Heart right ventricle (tissue), 16 donors: ENCODE measurements at regions not wholly inside any gene's neighbourhood (a gene's known extent, or its start where the extent isn't known, plus 50 kb on each side); places are given as distances from the start of the nearest gene placed in this dataset.
"Not testable (repeated sequence)": the region's sequence is repeated elsewhere in the genome, so short reads cannot be mapped to it uniquely, and the experiment has no call there.

Source experiments
- ATAC-seq, 8 donors: fragments of 200-7000 bp; cut with Tn5 transposase; one replicate each; pipeline ENCODE4 v1.9.1; 2020; ENCODE audit warnings: mild to moderate bottlenecking in 8 of 8, moderate library complexity in 8 of 8, moderate number of reproducible peaks in 1 of 8
- DNase-seq, 2 donors: peaks; one replicate each; pipeline ENCODE4 v3.0.0-alpha.2; 2020
- H3K27ac ChIP-seq, 10 donors: fragments of 200-600 bp; sonication (generic) in 2 of 10; one replicate each; pipeline versions ENCODE4 v1.5.0 to v1.8.0; 2020 to 2022; ENCODE audit warnings: mild to moderate bottlenecking in 3 of 10
- H3K27me3 ChIP-seq, 7 donors: fragments of 200-600 bp; one replicate each; pipeline ENCODE4 v1.8.0; 2021 to 2022; ENCODE audit warnings: mild to moderate bottlenecking in 2 of 7
- H3K36me3 ChIP-seq, 9 donors: fragments of 200-600 bp; sonication (generic) in 1 of 9; one replicate each; pipeline versions ENCODE4 v1.5.0 to v1.8.0; 2020 to 2022; ENCODE audit warnings: mild to moderate bottlenecking in 2 of 9
- H3K4me1 ChIP-seq, 9 donors: fragments of 200-600 bp; sonication (generic) in 1 of 9; one replicate each; pipeline versions ENCODE4 v1.5.0 to v1.8.0; 2020 to 2022; ENCODE audit warnings: mild to moderate bottlenecking in 4 of 9
- H3K4me3 ChIP-seq, 10 donors: fragments of 200-600 bp; sonication (generic) in 2 of 10; one replicate each; pipeline versions ENCODE4 v1.5.0 to v1.8.0; 2020 to 2022; ENCODE audit warnings: mild to moderate bottlenecking in 7 of 10, moderate library complexity in 2 of 10
- H3K9me3 ChIP-seq, 11 donors: fragments of 200-600 bp in 10 of 11; sonication (generic) in 2 of 11; one replicate each; pipeline versions ENCODE4 v1.5.0 to v1.8.0; 2013 to 2022; ENCODE audit warnings: mild to moderate bottlenecking in 2 of 11, control low read depth in 1 of 11, moderate library complexity in 1 of 11
- CTCF ChIP-seq, 9 donors: fragments of 200-600 bp; sonication (generic) in 2 of 9; IDR thresholded peaks; one replicate each; pipeline versions ENCODE4 v1.5.0 to v1.8.0; 2021 to 2022; ENCODE audit warnings: antibody characterized with exemption in 9 of 9, mild to moderate bottlenecking in 5 of 9, moderate library complexity in 1 of 9
- WGBS, 2 donors: extraction: QIAGEN DNeasy Blood & Tissue Kit; methylation state at CpG; one replicate each; pipeline ENCODE4 v1.1.7; 2013; ENCODE audit warnings: inconsistent platforms in 1 of 2; 5-methylcytosine and 5-hydroxymethylcytosine counted together
- intact Hi-C, 10 donors: fragments of 100-400 bp; cut with DNase I; formaldehyde crosslinking; loops; one replicate each; pipeline versions ENCODE4 v1.11.1 to v1.14.2; 2022
- donor health status: Arrhythmogenic right ventricular cardiomyopathy.
- donor health status: ischemic (EF 13 %, LVEDD 7.1; RV severe dilation, severe dysfunction).
- donor health status: healthy with polysubstance abuse.
- donor health status: DM: no; HTN: yes; CAD: no.
- donor health status: DM: no; HTN: no; CAD: no.
- donor health status: ischemic (EF 25% LVEDD 6.9; RV normal size, moderate dysfunction).
- donor health status: ischemic (EF 25% LVEDD 5.7; RV mildly dilated, moderate dysfunction).
- donor health status: healthy.
- donor health status: DM: yes; HTN: yes; CAD: no.
- donor health status: Ischemic cardiomyopathy.
- donor health status: ischemic (EF 35%, LVEDD 5.7; RV mildly dilated, moderate dysfunction).
- donor health status: nonischemic (EF 11% LVEDD 7.7; RV severe dilation, severe dysfunction).
- donor health status: DM: yes; HTN: yes; CAD: no.
- donor health status: PGD.
- donor health status: ischemic (EF 29% LVEDD 5.4; RV normal size, mild dysfunction).
- donor health status: nonischemic (EF 23%, LVEDD 6.1; RV moderate dilation, normal function).

GRCh38 chr3:20997183-20997582, 753.8 kb downstream of the ZNF385D start:
- Histone ChIP-seq H3K9me3 (no peaks in the 10 kb centered on the region), H3K36me3 (no peaks in the 10 kb centered on the region), H3K27ac (no peak overlapping the region), H3K27me3 (no peaks in the 10 kb centered on the region), H3K4me1 (no peaks in the 10 kb centered on the region), H3K4me3 (no peak overlapping the region)
- TF ChIP-seq CTCF (IDR thresholded peaks at IDR 0.05): no peak
- 88 to 93% methylated on average over 2 of the region's 2 CpGs for WGBS, 2 donors
- ATAC-seq (no peak), DNase-seq (no peak)
- intact Hi-C loops: no loop called here

GRCh38 chr3:20990896-20991295, 760.1 kb downstream of the ZNF385D start:
- Histone ChIP-seq H3K9me3 (no peaks in the 10 kb centered on the region), H3K4me1 (no peaks in the 10 kb centered on the region), H3K36me3 (no peaks in the 10 kb centered on the region), H3K27me3 (no peaks in the 10 kb centered on the region), H3K27ac (no peak overlapping the region), H3K4me3 (no peak overlapping the region)
- ATAC-seq (no peak), DNase-seq (no peak)
- TF ChIP-seq CTCF (IDR thresholded peaks at IDR 0.05): no peak
- intact Hi-C loops: no loop called here
- WGBS, 2 donors: 76 to 82% methylated on average over 1 of the region's 1 CpG

GRCh38 chr3:20989653-20990052, 761.4 kb downstream of the ZNF385D start:
- ATAC-seq, intact Hi-C loops: not testable (repeated sequence)

GRCh38 chr3:20984594-20985205, 766.3 kb downstream of the ZNF385D start:
- intact Hi-C loops: no loop called here
- H3K9me3 ChIP-seq: no peaks in the 10 kb centered on the region
- no peaks in the 10 kb centered on the region for H3K4me1 ChIP-seq
- H3K4me3 ChIP-seq: no peak overlapping the region
- no peak overlapping the region for H3K27ac ChIP-seq
- no peak for TF ChIP-seq CTCF (IDR thresholded peaks at IDR 0.05)
- DNase-seq (no peak), ATAC-seq (no peak)
- no peaks in the 10 kb centered on the region for H3K36me3 ChIP-seq
- WGBS, 2 donors: 27 to 37% methylated on average over 2 of the region's 2 CpGs
- H3K27me3 ChIP-seq: no peaks in the 10 kb centered on the region

More at GRCh38 chr3:20989653-20990052, 761.4 kb downstream of the ZNF385D start:
- H3K27me3 ChIP-seq, H3K4me1 ChIP-seq, H3K36me3 ChIP-seq, H3K4me3 ChIP-seq, DNase-seq, H3K27ac ChIP-seq, H3K9me3 ChIP-seq: not testable (repeated sequence)

- Histone ChIP-seq H3K9me3 (no peaks in the 10 kb centered on the region), H3K4me1 (peaks cover 0 to 16% (median 3%) of the 10 kb centered on the region in 9 donors), H3K27me3 (no peaks in the 10 kb centered on the region), H3K36me3 (no peaks in the 10 kb centered on the region), H3K4me3 (no peak overlapping the region), H3K27ac (no peak overlapping the region)
- no peak for TF ChIP-seq CTCF (IDR thresholded peaks at IDR 0.05)
- peak in 1 of 2 donors; percentile 16 for DNase-seq
- intact Hi-C loops: no loop called here
- ATAC-seq: peak in 6 of 8 donors; percentile 19 to 58 (median 38)
- 45 to 47% methylated on average over 5 of the region's 5 CpGs for WGBS, 2 donors
Measured at GRCh38 chr3:20975188-20975651, 775.8 kb downstream of the ZNF385D start.
